GM21529 (cell line): ENCODE measurements at regions not wholly inside any gene's neighbourhood (a gene's known extent, or its start where the extent isn't known, plus 50 kb on each side); places are given as distances from the start of the nearest gene placed in this dataset.
"Not testable (repeated sequence)": the region's sequence is repeated elsewhere in the genome, so short reads cannot be mapped to it uniquely, and the experiment has no call there.

Source experiments
- ATAC-seq: cut with Tn5 transposase; IDR thresholded peaks from one replicate; pipeline ENCODE4 v1.9.1; 2021; ENCODE audit not compliant: unreplicated experiment

DNA sequence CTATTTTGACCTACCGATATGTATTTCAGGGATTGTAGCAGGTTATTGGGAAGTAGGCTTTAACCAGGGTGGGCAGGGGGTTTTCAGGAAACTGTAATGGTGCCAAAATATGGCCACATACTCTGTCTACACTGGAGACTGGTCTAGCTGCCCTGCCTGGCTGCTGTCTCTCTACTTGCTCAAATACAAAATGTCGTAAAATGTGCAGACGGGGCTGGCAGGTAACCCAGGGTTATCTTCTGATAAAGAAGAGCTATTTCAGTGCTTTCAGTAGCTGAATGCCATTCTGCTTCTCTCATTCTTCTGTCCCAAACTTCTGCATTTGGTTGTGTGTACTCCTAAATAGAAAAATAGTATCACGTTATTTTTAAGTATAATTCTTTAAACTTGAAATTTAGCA lies 616.2 kb downstream of the EPM2A start:
- no peak for ATAC-seq

DNA sequence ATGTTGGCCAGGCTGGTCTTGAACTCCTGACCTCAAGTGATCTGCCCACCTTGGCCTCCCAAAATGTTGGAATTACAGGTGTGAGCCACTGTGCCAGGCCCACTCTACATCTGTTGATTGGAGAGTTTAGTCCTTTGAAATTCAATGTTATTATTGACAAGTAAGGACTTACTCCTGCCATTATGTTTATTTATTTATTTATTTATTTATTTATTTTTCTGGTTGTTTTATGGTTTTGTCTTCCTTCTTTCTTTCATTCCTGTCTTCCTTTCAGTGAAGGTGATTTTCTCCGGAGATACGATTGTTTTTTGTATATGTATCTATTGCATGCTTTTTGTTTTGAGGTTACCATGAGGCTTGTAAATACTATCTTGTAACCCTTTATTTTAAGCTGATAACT lies 602.6 kb downstream of the EPM2A start:
- ATAC-seq = no peak

DNA sequence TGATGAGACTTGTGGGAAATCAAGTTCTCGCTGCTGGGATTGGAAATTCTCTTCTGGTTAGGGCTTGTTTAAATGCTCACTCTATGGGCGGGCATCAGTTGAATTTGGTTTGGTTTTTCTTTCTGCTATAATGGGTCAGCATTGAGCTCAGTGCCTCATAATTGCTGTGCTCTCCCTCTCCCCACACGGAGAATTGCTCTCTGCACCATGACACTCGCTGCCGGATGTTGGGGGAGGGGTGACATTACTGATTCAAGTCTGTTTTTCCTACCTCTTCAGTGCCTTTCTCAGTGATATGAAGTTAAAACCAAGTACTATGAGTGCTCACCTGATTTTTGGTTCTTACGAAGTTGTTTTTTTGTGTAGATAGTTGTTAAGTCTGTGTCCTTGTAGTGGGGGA lies 599.6 kb downstream of the EPM2A start:
- ATAC-seq = no peak

DNA sequence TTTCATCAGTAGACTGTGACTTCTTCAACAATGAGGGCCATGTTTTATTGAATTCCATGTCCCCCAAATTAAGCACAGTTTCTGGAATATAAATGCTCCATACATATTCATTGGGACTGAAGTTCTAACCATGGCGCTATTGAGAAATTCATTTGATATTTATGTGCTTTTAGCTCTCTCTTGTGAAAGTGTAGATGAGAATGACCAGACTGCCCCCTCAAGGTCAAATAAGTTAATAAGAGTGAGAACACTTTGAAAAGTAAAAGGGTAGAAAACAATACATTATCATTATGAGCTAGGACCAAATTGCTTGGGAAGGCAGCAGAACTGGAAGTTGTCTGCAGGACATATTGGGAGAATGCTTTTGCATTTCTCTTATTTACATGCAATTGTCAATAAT lies 597.9 kb downstream of the EPM2A start:
- no peak for ATAC-seq

DNA sequence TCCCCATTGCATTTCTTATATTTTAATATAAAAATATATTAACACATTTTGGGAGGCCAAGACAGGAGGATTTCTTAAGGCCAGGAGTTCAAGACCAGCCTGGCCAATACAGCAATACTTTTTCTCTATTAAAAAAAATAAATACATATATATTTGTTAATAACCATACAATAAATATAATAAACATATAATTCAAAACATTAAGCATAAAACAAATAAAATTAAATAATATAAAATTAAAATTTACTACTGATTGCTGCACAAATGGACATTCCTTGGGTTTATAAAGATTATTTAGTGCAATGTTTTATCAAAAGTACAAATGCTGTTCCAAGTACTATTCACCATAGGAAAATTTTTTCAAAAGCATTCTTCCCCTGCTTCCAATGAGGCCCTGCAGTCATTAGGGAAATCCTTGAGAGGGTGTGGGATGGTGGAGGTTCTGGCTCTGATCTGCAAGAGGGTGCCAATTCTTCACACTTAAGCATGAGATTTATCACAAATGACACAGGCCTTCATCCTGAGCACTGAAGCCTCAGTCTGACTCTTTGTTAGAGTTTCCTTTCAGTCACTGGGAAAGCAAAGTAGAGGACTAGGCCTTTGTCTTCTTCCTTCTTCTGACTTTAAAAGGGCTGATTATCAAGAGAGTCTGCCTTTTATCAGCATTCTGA lies 596.7 kb downstream of the EPM2A start:
- ATAC-seq = no peak

DNA sequence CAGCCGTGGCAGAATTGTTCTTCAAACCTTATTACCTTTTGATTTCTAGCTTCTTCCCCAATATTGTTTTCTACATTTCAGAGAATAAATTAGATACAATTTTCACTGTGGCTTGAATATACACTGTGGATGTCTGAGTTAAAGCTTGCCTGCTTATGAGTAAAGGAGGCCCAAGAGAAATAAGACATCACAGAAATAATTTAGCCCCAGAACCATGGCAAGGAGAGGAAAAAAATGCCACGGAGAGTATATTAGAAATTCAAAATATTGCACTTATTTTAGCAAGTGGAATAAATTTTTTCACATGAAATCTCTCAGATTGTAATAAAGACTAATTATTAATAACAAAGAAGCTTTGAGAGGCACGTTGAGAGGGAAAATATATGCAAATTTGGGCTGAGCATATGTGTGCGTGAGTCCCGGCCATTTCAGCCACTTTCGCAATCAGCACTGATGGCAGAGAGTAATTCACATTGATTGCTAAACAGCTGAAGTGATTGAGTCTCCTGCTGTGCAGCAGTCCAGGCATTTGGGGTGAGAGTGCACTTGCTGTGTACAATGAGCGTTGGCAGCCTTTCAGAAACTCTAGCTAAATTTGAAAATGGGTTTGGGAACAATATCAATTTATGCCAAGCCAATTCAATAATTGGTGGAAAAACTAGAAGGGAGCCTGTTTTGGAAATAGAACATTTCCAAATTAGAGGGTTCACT lies 596.0 kb downstream of the EPM2A start:
- no peak for ATAC-seq

DNA sequence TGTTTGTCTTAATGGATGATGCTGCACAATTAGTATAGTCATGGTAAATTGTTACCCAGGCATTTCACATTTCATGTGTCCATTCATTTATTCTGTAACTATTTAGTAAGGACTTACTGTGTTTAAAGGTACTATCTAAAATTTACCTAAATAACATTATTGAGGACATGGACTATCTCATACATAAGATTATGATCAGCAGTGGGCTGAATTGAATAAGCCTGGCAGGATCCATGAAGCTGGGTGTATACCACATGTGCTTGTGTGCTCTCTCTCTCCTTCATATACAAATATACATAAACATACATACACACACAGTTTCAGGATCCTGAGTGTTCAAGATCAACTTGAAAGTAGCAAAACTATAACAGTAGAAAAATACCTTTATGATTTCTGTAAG lies 595.4 kb downstream of the EPM2A start:
- no peak for ATAC-seq

DNA sequence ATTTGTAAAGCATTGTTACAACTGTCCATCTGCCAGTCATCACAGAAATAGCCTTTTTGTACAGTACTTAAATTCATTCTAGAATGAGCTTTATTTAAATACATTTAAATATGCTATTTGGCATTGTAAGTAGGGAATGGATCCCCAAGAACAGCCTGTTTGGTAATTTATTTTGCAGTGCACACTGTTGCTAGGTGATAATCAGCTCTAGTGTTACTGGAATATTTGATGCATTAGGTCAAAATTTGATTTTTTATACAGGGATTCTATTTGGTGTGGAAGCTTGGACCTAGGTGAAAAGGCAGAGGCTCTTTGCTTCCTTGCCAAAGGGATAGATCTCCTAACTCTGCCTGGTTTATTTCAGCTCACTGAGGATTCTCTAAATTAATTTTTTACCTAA lies 593.7 kb downstream of the EPM2A start:
- no peak for ATAC-seq

DNA sequence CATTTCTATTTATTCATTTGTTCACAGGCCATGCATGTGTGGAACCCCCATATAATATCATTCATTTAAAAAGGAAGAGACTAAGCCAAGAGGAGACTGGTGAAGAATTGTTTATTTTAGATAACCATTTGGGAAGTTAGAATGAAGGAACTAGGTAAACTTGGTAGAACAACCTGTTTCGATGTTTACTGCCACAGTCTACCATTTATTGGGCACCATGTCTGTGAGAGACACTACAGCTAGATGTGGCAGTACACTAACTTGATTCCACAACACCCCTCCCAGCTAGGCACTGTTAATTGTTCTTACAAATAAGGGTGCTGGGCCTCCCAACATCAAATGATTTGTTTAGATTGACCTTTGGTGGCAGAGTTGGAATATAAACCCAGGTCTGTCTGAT lies 592.4 kb downstream of the EPM2A start:
- no peak for ATAC-seq

DNA sequence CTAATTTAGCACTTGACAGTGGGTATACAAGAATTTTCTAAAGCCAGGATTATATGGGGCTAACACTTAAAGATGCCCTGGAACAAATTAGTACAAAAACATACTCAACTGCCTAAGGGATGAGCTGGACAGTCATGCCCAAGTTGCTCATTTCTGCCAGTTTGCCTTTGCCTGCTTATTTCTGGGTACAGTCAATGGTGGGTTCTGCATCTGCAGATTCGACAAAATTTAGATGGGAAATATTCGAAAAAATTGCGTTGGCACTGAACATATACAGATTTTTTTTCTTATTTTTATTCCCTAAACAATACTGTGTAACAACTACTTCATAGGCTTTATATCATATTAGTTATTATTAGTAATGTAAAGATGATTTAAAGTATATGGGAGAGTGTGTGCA lies 591.9 kb downstream of the EPM2A start:
- no peak for ATAC-seq

DNA sequence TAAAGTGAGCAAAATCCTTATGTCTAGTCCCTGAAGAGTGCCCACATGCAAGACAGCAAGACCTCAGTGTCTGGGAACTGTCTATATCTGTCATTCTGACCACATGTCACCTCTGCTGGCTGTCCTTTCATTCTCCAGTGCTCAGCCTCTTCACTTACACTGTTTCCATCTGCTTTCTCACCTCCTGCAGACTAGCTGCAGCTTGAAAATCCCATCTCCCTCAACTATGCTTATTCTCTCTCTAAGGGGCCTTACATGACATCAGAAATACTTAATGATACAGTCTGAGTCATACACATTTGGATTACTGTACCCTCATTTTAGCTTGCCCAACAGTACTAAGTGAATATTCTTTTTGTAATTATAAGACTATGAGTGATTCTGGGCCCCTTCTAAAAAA lies 587.8 kb downstream of the EPM2A start:
- ATAC-seq = no peak

DNA sequence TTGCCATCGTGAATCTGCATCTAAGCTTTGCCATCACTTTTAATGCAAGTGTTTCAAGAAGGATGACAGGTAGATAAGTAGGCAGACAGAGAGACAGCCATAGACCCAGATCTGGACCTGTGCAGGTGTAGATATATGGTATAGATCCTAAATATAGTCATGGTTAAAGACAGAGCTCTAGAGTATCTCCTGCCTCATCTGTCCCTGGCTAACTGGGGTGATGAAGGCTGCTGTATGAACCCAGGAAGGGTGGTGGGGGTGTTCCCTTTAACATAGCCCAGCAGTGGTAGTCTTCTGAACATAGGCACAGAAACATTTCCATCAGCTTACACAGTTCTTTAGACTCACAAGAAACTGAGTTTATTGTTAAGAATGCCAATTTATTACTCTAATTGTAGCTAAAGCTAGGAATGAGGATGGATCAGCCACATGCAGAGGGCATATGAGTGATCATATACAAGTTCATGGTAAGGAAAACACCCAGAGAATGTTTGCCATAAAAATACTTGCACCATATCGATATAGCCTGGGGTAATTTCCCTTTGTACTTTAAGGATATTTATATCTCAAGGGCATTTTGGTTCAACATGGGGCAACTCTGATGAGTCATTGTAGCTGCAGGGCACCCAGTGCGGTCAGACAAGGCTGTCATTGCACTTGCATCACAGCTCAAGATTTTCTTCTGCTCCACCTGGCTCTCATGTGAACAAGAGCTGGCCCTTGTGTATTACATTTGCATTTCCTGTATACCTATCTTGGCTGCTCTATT lies 587.2 kb downstream of the EPM2A start:
- ATAC-seq = no peak

DNA sequence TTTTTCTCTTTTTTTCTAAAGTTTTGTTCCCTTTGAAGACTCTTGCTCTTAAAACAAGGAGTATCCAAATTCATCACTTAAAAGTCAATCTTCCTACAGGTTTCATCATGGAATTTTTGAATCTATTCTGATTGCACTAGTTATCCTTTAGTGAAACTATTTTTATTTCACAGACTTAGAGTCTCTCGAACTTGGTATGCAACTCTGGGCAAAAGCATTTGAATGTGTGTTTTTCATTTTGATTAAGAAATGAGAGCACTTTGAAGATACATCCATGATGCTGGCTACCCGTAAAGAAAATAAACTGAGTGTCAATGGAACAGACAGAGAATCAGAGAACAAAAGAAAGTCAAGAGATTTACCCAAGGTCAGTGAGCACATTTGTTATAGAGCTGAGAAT lies 586.5 kb downstream of the EPM2A start:
- no peak for ATAC-seq

DNA sequence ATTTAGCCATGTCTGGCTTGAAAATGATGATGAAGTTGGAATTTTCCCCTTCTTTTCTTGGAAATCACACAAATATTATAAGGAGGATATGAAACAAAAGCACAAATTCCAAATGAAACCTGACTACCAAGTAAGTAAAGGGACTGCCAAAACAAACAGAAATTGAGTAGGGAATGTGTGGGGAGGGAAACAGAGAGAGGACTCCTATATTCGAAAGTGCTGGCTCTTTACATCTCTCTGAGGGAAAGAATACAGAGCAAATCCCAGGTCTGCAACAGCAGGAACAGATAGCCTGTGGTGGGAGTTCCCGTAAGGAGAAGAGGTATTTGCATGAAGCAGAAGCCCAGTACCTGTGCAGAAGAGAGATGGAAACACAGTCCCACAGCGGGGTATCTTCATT lies 583.7 kb downstream of the EPM2A start:
- no peak for ATAC-seq

DNA sequence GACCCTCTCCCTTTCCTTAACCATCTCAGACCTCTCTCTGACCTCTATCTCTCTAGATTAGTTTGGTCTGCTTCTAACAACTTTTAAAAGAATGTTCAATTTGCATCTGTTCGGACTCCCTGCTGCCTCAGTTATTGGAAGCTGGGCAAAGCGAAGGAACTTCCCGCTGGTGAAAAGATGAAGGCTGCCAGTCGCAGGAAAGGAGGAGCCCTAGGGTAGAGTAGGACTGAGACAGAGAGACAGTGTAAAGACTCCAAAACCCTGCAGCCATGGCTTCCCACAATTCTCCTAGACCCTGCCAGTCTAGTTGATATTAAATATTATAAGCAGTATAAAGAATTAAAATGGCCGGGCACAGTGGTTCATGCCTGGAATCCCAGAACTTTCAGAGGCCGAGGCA lies 581.8 kb downstream of the EPM2A start:
- ATAC-seq = no peak

DNA sequence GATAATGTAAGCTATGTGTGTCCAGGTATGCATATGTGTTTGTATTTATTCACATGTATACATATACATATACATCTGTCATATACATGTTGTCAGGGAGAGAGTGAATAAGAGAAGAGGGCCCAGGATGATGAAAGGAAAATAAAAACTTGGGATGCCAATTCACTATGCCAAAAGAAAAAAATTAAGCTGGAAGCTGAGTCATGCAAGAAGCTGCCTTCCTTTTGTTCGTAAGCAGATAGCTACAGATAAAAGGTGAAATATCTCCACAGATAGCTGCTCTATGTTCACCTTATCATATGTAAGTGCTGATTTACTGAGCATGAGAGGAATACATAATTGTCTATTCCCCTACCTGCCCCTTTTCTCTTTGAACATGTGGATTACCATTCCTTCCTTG lies 579.9 kb downstream of the EPM2A start:
- no peak for ATAC-seq

DNA sequence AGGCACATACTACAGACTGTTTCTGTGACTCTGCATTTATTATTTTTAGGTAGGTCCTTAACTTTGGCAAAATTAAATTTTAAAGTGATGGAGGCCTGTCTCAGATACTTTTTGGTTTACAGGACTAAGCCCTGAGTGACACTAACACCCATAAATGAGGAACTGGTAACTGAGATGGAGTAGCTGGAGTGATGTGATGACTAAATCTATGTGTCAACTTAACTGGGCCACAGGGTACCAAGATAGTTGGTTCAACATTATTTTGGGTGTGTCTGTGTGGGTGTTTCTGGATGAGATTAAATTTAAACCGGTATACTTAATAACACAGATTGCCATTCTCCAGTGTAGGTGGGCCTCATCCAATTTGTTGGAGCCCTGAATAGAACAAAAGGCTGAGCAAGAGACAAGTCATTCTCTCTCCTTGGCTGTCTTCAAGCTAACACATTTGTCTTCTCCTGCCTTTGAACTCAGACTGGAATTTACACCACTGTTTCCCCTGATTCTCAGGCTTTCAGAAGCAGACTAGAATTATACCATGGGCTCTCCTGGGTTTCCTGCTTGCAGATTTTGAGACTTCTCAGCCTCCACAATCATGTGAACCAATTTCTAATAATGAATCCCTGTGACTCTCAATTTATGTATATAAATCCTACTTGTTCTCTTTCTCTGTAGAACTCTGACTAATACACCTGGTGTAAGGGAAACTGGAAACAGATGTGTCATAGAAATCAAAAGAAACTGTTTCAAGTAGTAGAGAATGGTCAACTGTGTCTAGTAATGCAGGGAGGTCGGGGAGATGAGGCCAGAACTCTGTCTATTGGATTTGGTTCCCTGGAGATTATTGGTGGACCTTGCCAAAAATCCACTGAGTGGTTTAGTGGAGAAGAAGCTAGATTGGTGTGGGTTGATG lies 579.2 kb downstream of the EPM2A start:
- ATAC-seq = no peak

DNA sequence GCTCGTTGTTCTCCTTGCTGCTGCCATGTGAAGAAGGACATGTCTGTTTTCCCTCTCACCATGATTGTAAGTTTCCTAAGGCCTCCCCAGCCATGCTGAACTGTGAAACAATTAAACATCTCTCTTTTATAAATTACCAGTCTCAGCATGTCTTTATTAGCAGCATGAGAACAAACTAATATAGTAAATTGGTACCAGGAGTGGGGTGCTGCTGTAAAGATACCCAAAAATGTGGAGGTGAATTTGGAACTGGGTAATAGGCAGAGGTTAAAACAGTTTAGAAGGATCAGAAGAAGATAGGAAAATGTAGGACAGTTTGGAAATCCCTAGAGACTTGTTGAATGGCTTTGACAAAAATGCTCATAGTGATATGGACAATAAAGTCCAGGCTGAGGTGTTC lies 576.7 kb downstream of the EPM2A start:
- not testable (repeated sequence) for ATAC-seq

DNA sequence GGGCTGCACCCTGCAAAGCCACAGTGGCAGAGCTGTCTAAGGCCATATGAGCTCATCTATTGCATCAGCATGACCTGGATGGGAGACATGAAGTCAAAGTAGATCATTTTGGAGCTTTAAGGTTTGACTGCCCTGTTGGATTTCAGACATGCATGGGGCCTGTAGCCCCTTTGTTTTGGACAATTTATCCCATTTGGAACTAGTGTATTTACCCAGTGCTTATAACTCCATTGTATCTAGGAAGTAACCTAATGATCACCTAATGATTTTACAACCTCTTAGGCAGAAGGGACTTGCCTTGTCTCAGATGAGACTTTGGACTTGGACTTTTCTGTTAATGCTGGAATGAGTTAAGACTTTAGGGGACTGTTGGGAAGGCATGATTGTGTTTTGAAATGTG lies 575.4 kb downstream of the EPM2A start:
- no peak for ATAC-seq

DNA sequence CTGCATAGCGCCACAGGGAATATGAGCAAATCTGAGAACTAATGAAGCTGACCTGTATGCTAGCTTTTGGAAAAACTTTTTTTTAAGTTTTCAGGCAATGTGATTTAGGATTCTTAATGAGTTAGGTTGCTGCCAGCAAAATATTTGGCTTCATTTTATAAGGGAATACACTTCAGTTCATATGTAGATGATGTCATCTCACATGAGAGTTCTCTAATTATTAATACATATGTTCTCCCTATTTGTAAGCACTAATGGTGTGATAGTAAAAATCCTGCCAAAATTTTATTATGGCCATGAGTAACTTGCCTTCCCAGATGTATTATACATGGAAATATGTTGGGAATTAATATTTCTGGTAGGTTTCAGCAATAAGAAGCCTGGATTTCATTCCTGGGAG lies 573.8 kb downstream of the EPM2A start:
- ATAC-seq = no peak

DNA sequence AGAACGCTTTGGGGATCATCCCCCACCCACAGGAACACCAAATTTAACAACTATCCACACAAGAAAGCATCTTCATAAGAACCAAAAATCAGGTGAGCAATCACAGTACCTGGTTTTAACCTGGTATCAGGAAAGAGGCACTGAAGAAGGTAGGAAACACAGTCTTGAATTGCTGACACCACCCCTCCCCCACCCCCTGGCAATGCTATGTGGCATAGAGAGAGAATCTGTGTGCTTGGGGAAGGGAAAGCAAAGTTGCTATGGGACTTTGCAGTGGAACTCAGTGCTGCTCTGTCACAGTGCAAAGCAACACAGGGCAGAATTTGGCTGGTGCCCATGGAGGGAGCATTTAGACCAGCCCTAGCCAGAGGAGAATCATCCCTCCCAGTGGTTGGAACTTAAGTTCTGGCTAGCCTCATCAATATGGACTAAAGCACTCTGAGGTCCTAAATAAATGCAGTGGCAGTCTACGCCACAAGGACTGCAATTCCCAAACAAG lies 565.5 kb downstream of the EPM2A start:
- no peak for ATAC-seq
